B cell (primary cell): ENCODE measurements at regions not wholly inside any gene's neighbourhood (a gene's known extent, or its start where the extent isn't known, plus 50 kb on each side); places are given as distances from the start of the nearest gene placed in this dataset.

Experiments
- EZH2 ChIP-seq: IDR thresholded peaks from 2 replicates; pipeline ENCODE4 v1.6.1; 2012; ENCODE audit warnings: borderline replicate concordance, low read depth, mild to moderate bottlenecking, moderate library complexity, low read length; ENCODE audit not compliant: insufficient read depth, poor library complexity, severe bottlenecking
- TF ChIP-seq, protein P1 (sequence below): fragments of 200-600 bp; IDR thresholded peaks from one replicate; pipeline ENCODE4 v1.8.0; 2022; ENCODE audit warnings: antibody characterized with exemption, mild to moderate bottlenecking

DNA sequence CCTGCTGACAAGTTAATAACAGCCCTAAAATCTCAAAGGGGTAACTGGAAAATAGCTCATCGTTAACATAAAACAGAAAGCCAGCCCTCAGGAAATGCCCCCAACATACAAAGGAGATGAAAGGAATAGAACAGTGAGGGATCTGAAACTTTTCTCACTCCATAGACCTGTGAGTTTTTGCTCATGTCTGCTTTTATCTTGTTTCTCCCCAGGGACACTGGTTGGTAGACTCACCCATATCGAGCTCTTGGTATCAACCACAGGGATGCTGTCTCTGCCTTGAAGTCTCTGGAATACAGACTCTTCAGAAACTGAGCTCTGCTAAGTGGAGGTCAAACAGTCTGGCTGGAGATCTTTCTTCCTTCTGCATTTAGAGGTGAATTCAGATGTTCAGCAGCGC, 77.4 kb upstream of the CAMK1G start:
- TF ChIP-seq, protein P1, sequence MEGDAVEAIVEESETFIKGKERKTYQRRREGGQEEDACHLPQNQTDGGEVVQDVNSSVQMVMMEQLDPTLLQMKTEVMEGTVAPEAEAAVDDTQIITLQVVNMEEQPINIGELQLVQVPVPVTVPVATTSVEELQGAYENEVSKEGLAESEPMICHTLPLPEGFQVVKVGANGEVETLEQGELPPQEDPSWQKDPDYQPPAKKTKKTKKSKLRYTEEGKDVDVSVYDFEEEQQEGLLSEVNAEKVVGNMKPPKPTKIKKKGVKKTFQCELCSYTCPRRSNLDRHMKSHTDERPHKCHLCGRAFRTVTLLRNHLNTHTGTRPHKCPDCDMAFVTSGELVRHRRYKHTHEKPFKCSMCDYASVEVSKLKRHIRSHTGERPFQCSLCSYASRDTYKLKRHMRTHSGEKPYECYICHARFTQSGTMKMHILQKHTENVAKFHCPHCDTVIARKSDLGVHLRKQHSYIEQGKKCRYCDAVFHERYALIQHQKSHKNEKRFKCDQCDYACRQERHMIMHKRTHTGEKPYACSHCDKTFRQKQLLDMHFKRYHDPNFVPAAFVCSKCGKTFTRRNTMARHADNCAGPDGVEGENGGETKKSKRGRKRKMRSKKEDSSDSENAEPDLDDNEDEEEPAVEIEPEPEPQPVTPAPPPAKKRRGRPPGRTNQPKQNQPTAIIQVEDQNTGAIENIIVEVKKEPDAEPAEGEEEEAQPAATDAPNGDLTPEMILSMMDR: no peak
- no peak for TF ChIP-seq EZH2
